MM.1S (cell line): ENCODE measurements at regions not wholly inside any gene's neighbourhood (a gene's known extent, or its start where the extent isn't known, plus 50 kb on each side); places are given as distances from the start of the nearest gene placed in this dataset.

ENCODE experiments used
- DNase-seq: peaks from one replicate; pipeline ENCODE4 v3.0.0-alpha.2; 2015
- H2AFZ ChIP-seq: fragments of 300-600 bp; sonication (generic); 2 replicates; pipeline ENCODE4 v1.6.0; 2016; ENCODE audit warnings: antibody characterized with exemption, low read length
- H3F3A ChIP-seq: fragments of 300-600 bp; sonication (generic); 2 replicates; pipeline ENCODE4 v1.6.1; 2016; ENCODE audit warnings: mild to moderate bottlenecking, antibody characterized with exemption, low read length, moderate library complexity, mixed read lengths; ENCODE audit not compliant: insufficient read depth
- H3K27ac ChIP-seq: fragments of 300-600 bp; sonication (generic); 2 replicates; pipeline ENCODE4 v1.5.1; 2016; ENCODE audit warnings: mild to moderate bottlenecking, low read length
- H3K27me3 ChIP-seq: fragments of 300-600 bp; sonication (generic); replicated peaks from 2 replicates; pipeline ENCODE4 v1.6.0; 2016; ENCODE audit warnings: low read length; ENCODE audit not compliant: insufficient read depth
- H3K36me3 ChIP-seq: fragments of 300-600 bp; sonication (generic); replicated peaks from 2 replicates; pipeline ENCODE4 v1.6.1; 2016; ENCODE audit warnings: mild to moderate bottlenecking, low read length, mixed read lengths; ENCODE audit not compliant: insufficient read depth
- H3K4me1 ChIP-seq: fragments of 300-600 bp; sonication (generic); 2 replicates; pipeline ENCODE4 v1.6.1; 2016; ENCODE audit warnings: low read length, mixed read lengths
- H3K4me2 ChIP-seq: fragments of 300-600 bp; sonication (generic); 2 replicates; pipeline ENCODE4 v1.6.0; 2016; ENCODE audit warnings: low read depth, low read length
- H3K4me3 ChIP-seq: fragments of 300-600 bp; sonication (generic); 2 replicates; pipeline ENCODE4 v1.5.1; 2016; ENCODE audit warnings: low read length, mixed read lengths
- H3K79me2 ChIP-seq: fragments of 300-600 bp; sonication (generic); 2 replicates; pipeline ENCODE4 v1.6.1; 2016; ENCODE audit warnings: mixed run types, low read length, mixed read lengths
- H3K9ac ChIP-seq: fragments of 300-600 bp; sonication (generic); 2 replicates; pipeline ENCODE4 v1.6.1; 2016; ENCODE audit warnings: low read length, mixed read lengths
- H3K9me2 ChIP-seq: fragments of 300-600 bp; sonication (generic); replicated peaks from 2 replicates; pipeline ENCODE4 v1.6.1; 2016; ENCODE audit warnings: mild to moderate bottlenecking, low read length, mixed read lengths; ENCODE audit not compliant: insufficient read depth
- H3K9me3 ChIP-seq: fragments of 300-600 bp; sonication (generic); replicated peaks from 2 replicates; pipeline ENCODE4 v1.6.1; 2016; ENCODE audit warnings: mild to moderate bottlenecking, low read length, mixed read lengths; ENCODE audit not compliant: insufficient read depth
- H4K20me1 ChIP-seq: fragments of 300-600 bp; sonication (generic); 2 replicates; pipeline ENCODE4 v1.6.1; 2016; ENCODE audit warnings: mild to moderate bottlenecking, low read length, moderate library complexity, mixed read lengths; ENCODE audit not compliant: insufficient read depth
- EZH2 ChIP-seq: fragments of 300-600 bp; sonication (generic); optimal IDR thresholded peaks from 2 replicates; pipeline ENCODE3; 2017; ENCODE audit warnings: low read depth, mild to moderate bottlenecking, antibody characterized with exemption, low read length, mixed read lengths
- EZH2phosphoT487 ChIP-seq: fragments of 300-600 bp; sonication (generic); IDR thresholded peaks from 2 replicates; pipeline ENCODE4 v1.6.1; 2018; ENCODE audit warnings: antibody characterized with exemption, low read length
- TF ChIP-seq, protein P1 (sequence below): fragments of 300-600 bp; sonication (generic); IDR thresholded peaks from 2 replicates; pipeline ENCODE4 v1.5.1; 2016; ENCODE audit warnings: antibody characterized with exemption, low read length, mixed read lengths

DNA sequence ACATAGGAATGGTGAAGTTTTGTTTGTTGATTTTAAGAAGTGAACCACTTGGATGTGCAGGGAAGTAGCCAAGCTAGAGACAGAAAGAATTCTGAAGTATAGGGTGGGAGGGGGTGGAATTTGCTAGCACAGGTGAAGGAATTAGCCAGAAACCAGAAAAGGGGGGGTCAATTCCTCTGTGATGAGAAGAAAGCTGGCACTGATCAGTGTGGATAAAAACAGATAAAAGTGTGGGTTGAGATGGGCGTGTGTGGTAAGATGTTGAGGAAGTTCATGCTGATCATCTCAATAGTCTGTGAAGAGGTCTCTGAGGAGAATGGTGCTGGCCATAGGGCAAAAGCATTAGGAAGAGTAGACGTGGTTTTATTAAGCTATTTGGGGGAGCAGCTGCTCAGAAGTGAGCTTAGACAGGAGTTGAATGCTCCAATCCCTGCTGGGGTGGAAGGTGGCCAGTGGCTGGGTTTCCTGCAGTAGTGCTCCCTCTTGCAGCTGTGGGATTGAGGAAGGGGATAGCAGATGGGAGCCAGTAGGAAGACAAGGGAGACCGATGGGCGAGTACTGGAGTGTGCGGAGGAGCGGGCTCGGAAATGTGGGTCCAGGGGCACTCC lies 88.7 kb upstream of the ELL2 start:
- Histone ChIP-seq H3K9me3 (no peaks in the 10 kb centered on the region), H3K4me2 (no peak overlapping the region), H3K9me2 (no peaks in the 10 kb centered on the region), H3K9ac (no peak overlapping the region), H3K4me1 (no peaks in the 10 kb centered on the region), H2AFZ (no peak overlapping the region), H3F3A (no peaks in the 10 kb centered on the region), H3K27me3 (no peaks in the 10 kb centered on the region), H3K79me2 (no peaks in the 10 kb centered on the region), H3K4me3 (no peak overlapping the region), H3K36me3 (no peaks in the 10 kb centered on the region), H3K27ac (no peak overlapping the region), H4K20me1 (no peaks in the 10 kb centered on the region)
- no peak for TF ChIP-seq EZH2
- TF ChIP-seq EZH2phosphoT487 = no peak
- TF ChIP-seq, protein P1, sequence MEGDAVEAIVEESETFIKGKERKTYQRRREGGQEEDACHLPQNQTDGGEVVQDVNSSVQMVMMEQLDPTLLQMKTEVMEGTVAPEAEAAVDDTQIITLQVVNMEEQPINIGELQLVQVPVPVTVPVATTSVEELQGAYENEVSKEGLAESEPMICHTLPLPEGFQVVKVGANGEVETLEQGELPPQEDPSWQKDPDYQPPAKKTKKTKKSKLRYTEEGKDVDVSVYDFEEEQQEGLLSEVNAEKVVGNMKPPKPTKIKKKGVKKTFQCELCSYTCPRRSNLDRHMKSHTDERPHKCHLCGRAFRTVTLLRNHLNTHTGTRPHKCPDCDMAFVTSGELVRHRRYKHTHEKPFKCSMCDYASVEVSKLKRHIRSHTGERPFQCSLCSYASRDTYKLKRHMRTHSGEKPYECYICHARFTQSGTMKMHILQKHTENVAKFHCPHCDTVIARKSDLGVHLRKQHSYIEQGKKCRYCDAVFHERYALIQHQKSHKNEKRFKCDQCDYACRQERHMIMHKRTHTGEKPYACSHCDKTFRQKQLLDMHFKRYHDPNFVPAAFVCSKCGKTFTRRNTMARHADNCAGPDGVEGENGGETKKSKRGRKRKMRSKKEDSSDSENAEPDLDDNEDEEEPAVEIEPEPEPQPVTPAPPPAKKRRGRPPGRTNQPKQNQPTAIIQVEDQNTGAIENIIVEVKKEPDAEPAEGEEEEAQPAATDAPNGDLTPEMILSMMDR = no peak
- no peak for DNase-seq

DNA sequence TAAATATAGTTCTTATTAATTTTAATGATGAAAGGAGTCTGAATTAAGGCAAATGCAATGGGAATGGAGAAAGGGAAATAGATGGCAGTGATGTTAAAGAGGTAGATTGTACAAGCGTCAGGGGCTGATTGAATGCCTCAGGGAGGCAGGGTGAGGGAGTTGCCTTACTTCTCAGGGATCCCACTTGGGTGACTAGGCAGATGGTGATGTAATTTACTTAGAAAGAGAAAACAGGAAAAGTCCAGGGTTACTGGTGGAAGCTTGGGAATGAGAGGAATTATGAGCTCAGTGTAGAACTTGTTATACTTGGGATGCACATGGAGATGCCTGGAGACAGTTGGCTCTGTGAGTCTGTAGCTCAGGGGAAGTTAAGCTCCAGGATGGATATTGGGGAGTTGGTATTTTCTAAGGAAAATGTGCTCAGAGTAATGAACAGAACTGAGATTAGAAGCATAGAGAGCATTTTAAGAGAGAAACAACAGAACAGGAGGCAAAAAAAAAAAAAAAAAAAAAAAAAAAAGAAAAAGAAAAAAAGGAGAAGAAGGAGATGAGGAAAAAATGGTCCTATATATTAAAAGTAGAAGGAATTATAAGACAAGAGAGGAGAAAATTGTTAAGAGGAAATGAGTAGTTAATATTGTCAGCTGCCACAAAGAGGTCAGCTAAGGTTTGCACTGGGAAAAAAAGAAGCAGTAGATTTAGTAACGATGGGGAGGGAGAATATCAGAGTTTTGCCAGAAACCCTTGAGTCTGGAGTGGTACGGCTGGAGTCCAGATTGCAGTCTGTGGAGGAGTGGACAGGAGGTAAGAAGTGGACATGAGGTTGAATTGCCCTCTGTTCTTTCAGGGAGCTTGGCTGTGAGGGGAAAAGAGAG lies 88.0 kb upstream of the ELL2 start:
- H3F3A ChIP-seq = no peaks in the 10 kb centered on the region
- H4K20me1 ChIP-seq = no peaks in the 10 kb centered on the region
- no peaks in the 10 kb centered on the region for H3K79me2 ChIP-seq
- no peaks in the 10 kb centered on the region for H3K9me3 ChIP-seq
- no peak overlapping the region for H3K9ac ChIP-seq
- H3K4me1 ChIP-seq = no peaks in the 10 kb centered on the region
- no peak for DNase-seq
- H3K27ac ChIP-seq = no peak overlapping the region
- H3K4me3 ChIP-seq = no peak overlapping the region
- H3K9me2 ChIP-seq = no peaks in the 10 kb centered on the region
- TF ChIP-seq EZH2 = no peak
- no peaks in the 10 kb centered on the region for H3K27me3 ChIP-seq
- H3K4me2 ChIP-seq = no peak overlapping the region
- H2AFZ ChIP-seq = no peak overlapping the region
- H3K36me3 ChIP-seq = no peaks in the 10 kb centered on the region

DNA sequence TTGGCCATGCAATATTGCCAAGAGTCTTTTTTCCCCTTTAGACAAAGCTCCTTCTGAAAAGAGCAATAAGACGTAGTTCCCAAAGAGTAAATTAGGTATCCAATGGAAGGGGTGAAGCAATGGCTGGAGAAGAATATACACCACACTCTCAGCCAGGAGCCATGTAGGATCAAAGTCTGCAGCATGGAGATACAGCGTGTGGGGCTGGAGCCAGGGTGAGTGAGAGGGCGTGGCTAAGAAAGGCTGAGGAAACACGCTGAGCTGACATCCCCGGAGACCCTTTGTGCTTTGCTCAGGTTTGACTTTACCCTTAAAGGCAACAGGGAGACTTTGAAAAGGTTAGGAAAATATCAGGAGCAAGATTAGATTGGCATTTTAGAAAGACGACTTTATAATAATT lies 87.1 kb upstream of the ELL2 start:
- Histone ChIP-seq H3K4me1 (no peaks in the 10 kb centered on the region), H3K9me2 (no peaks in the 10 kb centered on the region), H3F3A (no peaks in the 10 kb centered on the region), H4K20me1 (no peaks in the 10 kb centered on the region), H3K4me2 (no peak overlapping the region), H3K36me3 (no peaks in the 10 kb centered on the region), H3K9me3 (no peaks in the 10 kb centered on the region), H3K79me2 (no peaks in the 10 kb centered on the region), H3K27ac (no peak overlapping the region), H3K27me3 (no peaks in the 10 kb centered on the region), H2AFZ (no peak overlapping the region), H3K4me3 (no peak overlapping the region), H3K9ac (no peak overlapping the region)
- TF ChIP-seq EZH2phosphoT487 = no peak
- TF ChIP-seq, protein P1 = no peak
- TF ChIP-seq EZH2 = no peak
- no peak for DNase-seq

DNA sequence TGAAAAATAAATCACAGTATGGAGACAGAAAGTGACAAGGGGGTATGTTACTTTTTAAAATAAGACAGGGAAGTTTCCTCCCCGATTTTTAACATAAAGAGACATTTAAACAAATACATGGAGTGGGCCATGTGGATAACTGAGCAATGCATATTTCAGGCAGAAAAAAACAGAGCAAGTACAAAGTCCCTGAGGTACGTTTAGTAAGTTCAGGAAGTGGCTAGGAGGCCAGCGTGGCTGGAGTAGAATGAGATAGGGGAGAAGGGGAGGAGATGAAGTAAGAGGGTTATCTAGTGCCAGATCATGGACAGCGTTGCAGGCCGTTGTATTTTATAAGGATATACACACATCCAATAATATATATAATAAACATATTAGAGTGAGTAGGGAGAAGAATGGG lies 84.2 kb upstream of the ELL2 start:
- Histone ChIP-seq H3F3A (no peaks in the 10 kb centered on the region), H3K27me3 (no peaks in the 10 kb centered on the region)
- TF ChIP-seq EZH2phosphoT487 (no peak), EZH2 (no peak)
- TF ChIP-seq, protein P1 = no peak

More for the DNA sequence above, 84.2 kb upstream of the ELL2 start:
- H3K9ac ChIP-seq = no peak overlapping the region
- no peaks in the 10 kb centered on the region for H3K36me3 ChIP-seq
- H3K4me2 ChIP-seq = no peak overlapping the region
- no peaks in the 10 kb centered on the region for H3K9me3 ChIP-seq
- H3K27ac ChIP-seq = no peak overlapping the region
- no peak overlapping the region for H3K4me3 ChIP-seq
- no peak for DNase-seq
- no peak overlapping the region for H2AFZ ChIP-seq
- H4K20me1 ChIP-seq = no peaks in the 10 kb centered on the region
- H3K79me2 ChIP-seq = no peaks in the 10 kb centered on the region
- no peaks in the 10 kb centered on the region for H3K9me2 ChIP-seq
- H3K4me1 ChIP-seq = no peaks in the 10 kb centered on the region
